HG03354 (cell line): ENCODE measurements at regions not wholly inside any gene's neighbourhood (a gene's known extent, or its start where the extent isn't known, plus 50 kb on each side); places are given as distances from the start of the nearest gene placed in this dataset.
"Not testable (repeated sequence)": the region's sequence is repeated elsewhere in the genome, so short reads cannot be mapped to it uniquely, and the experiment has no call there.

Source experiments
- ATAC-seq: cut with Tn5 transposase; IDR thresholded peaks from one replicate; pipeline ENCODE4 v1.9.1; 2021; ENCODE audit warnings: mild to moderate bottlenecking; ENCODE audit not compliant: unreplicated experiment, poor library complexity, severe bottlenecking

DNA sequence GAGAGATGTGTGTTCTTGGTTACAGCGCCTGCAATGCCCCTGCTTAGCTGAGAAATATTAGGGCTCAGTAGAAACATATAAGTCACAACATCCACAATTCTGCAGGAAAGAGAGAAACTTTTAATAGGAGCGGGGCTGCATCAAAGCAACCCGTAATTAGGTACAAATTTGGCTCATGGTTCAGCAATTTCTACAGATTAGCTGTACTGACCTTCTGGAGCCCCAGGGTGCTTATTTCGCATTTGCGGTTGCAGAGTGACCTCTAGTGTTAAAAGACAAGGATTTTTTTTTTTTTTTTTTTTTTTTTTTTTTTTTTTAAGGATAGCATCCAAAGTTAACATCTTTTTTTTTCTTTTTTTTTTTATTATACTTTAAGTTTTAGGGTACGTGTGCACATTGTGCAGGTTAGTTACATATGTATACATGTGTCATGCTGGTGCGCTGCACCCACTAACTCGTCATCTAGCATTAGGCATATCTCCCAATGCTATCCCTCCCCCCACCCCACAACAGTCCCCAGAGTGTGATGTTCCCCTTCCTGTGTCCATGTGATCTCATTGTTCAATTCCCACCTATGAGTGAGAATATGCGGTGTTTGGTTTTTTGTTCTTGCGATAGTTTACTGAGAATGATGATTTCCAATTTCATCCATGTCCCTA is 334.7 kb downstream of the ARRDC4 start:
- peak; percentile 47 for ATAC-seq

DNA sequence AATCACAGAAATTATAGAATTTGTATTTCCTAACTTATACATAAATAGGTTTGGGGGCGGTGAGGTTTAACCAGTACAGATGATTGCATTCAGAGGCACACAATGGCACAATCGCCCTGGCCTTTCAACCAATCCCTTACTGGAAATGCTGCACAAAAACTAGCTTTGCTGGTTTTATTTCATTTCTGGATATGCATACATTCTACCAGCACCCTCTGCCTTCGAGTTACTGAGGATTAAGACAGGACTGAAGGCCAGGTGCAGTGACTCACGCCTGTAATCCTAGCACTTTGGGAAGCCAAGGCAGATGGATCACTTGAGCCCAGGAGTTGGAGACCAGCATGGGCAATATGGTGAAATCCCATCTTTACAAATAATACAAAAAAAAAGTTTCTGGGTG is 336.1 kb downstream of the ARRDC4 start:
- ATAC-seq = no peak

DNA sequence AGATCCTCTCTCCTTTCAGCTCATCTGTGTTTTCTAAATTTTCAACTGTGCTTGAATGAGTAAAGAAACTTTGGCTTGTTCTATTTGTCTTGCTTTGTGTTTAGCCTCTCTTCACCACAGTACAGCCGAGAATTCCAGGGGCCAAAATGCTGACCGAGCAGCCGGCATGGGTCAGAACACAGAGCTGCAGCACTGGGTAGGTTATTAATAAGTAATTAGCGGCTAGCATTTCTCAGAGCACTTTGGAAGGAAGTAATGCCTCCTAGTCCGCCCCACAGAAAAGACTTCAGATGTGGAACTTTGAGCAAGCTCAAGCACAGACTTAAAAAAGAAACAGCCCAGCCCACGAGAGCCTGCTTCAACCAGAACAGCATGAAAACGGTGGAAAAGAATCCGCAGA is 343.9 kb downstream of the ARRDC4 start:
- ATAC-seq = no peak

DNA sequence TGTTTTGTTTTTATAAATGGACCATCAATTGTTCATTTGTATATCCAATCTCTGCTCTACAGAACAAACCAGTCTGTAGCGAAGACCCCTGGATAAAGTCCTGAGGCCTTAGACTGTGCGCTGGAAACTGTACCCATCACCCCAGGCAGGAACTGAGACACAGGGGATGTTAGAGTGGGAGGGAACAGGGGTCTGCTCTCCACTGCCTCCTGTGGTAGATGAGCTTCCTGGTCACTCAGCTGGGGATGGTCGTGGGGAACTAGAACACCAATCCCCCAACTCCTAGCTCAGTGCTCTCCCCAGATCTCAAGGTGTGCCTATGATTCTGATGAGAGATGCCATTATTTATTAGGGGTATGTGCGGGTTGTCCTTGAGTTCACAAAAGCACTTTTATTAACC is 340.2 kb upstream of the IGF1R start:
- ATAC-seq = no peak

DNA sequence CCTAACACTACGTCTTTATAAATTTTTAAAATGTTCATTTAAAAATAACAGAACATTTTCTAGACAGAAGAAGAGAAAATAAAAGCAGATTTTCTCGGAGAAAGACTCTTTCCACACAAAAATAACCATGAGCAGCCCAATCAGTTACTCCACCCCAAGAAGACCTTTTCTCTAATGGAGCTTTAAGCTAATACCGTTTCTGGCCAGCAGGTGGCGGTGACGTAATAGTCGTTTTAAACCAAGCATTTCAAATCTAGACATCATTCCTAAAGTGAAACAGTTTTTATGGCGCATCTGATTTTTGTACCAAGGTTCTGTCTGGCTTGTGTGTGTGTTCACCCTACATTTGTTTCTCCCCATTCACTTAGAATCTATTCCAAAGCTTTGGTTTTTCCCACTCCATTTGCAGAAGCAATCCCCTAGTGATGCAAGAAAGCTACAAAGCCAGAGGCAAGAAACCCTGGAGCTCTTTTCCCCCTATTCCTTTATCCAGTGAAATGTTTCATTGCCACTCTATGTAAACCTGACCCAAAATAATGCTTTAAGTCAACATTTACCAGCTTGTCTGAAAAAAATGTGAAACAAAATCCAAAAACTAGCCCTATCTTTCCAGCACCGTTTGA is 336.7 kb upstream of the IGF1R start:
- ATAC-seq = peak; percentile 91

DNA sequence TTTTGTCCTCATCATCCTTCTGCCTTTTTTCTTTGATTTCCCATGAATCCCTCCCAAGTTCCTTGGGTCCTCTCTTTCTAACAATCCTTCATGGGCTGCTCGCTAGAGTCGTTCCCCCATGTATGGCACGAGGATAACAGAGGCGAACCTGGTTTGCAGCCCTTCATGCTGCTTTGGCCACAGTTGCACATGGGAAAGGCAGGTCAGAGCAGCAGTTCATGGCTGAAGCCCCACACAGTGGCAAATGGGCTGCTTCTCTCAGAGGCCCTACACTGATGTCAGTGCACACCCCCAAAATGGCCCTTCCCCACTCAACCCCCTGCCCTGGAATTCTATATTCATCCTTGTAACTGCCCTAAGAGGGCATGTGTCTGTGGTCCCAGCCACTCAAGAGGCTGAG is 335.4 kb upstream of the IGF1R start:
- ATAC-seq = no peak

DNA sequence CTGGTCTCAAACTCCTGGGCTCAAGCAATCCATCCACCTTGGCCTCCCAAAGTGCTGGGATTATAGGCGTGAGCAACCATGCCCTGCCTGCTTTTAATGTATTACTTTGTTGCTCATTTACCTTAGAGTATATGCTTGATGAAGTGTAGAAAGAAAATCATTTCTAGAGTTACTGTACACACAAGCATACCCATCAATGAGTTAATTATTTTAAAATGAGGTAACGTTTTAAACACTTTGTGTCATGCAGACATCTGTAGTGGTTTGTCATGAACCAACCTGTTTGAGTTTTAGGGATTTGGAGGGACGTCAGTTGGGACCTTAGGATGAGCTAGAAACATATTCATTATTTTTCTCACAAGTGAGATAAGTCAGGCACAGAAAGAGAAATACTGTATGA is 332.4 kb upstream of the IGF1R start:
- ATAC-seq = no peak

DNA sequence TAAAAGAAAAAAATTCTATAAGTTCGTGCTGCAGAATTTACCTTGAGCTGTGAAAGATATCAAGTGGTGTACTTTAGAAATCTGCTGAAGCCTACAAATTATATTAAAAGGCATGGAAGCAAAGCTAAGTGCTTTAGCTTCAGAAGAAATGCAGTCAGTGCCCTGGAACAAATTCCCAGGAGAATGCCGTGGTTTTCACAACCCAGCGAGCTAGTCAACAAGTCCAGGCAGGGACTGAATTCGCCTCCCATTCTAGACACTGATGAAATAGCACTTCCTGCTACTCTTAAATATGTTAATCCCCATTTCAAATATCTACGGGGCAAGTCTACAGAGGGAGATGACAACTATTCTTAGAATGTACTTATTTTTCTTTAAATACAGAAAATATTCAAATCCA is 326.4 kb upstream of the IGF1R start:
- no peak for ATAC-seq

DNA sequence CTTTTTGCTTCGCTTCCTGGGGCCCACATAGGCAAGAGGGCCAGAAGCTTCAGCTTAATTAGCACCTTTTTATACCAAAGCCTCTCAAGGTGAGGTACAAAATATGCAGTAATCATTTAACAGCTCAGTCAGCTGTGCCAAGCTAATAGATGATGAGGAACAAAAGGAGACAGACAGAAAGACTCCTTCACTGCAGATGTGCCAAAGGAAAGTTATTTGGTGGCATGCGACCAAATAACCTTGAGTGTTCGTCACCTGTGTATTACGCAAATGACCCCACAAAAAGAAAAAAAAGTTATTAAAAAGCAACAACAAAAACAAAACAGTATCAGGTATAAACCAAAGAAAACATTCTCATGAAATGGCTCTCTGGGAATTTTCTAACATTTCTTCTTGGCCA is 325.8 kb upstream of the IGF1R start:
- ATAC-seq = no peak

DNA sequence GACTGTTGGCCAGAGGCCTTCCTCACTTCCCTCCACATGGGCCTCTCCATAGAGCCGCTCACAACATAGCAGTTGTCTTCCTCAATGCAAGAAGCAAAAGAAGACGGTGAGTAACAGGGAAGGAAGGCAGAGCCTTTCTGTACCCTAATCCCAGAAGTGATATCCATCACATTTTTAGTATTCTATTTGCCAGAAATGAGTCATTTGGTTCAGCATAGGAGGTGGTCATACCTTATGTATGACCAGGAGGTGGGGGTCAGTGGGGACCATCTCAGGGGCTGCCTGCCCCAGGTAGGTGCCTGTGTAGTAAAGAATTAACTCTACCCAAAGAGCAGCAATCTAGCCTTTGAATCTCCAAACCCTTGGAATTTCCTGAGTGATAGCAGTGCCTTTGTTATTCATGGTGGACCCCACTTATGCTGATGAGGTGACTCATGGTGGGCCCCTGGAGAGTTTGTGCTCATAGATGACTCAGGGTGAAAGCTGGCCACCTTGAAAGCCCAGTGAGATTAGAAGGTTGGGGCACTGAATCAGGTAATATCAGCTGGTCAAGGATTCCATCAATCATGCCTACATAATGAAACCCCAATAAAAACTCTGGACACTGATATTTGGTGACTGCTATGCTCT is 323.9 kb upstream of the IGF1R start:
- no peak for ATAC-seq

DNA sequence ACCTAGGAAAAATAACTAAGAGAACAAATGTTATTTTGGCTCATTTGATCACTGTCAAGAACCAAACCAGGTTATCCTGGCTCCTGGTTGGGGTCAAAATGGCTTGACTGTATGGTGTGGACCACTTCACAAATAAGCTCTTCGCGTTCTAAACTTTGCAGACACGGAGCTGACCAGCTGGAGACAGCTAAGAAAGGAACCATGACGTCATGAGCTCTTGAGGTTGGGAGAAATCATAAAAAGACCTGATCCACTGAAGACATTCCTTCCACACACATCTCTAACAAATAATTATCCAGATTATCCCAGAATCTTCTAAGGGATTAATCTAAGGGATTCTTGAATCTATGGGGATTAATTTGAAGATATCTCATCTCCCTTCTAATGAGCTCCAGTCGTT is 321.5 kb upstream of the IGF1R start:
- ATAC-seq = no peak

DNA sequence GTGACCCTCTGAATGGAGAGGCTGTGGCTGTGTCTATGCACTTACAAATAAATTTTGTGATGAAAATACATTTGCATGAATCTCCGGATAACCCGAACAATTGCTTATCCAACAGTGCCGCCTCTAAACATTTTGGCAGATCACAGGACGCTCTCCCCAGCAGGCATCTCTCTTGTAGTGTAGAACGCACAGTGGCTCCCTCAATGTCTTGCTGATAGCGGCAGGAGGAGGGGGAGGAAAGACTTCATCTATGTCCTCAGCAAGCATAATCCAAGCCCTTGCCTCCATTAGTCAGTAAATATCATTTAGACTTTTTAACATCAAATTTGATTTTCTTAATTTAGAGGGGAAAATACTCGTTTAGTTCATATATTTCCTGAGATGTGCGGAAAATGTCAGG is 318.1 kb upstream of the IGF1R start:
- no peak for ATAC-seq

DNA sequence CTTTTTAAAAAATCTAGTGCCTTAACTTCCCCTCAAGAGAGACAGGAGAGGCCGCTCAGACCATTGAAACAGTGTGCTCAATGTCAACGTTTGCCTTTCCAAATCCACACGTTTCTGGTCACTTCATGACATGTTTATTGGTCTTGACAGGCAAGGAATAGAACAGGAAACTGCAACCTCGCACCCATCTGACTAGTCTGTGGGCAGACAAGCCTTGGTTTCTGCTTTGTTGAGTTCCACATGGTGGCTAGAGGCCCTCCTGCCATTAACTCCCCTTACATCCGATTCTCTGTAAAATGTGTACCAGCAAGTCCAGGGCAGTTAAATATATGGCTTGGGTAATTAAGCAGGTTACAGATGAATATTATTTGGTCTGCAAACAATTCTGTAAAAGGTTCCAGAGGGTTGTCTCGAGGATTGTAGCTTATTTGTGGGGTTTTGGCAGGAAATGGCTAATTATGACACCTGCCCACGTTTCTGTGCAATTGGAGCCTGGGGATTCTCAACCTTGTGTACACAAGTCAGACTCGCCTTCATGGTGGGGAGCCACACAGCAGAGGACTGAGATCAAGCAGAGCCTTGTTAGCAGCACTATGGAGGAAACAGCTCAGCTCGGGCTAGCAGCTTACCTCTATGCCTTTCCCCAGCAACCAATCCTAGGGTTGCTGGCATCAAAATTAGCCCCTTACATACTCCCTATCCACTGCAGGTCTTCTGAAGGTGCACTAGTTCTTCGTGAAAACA is 317.5 kb upstream of the IGF1R start:
- ATAC-seq = no peak

DNA sequence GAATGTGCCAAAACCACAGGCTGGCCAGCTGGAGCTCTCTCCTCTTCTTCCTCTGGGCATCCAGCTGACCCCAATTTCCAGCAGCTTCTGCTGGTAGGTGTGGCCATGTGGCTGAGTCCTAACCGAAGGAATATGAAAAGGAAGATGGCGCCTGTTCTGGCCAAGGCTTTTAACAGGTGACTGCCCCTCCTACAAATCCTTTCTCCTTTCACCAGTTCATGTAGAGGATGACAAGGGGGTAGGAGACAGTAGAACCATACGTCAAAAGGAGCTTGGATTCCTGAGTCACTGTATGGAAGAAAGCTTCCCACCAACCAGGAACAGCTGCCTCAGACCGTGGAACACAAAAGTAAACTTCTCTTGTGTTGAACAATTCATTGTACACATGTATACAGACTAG is 316.7 kb upstream of the IGF1R start:
- no peak for ATAC-seq

DNA sequence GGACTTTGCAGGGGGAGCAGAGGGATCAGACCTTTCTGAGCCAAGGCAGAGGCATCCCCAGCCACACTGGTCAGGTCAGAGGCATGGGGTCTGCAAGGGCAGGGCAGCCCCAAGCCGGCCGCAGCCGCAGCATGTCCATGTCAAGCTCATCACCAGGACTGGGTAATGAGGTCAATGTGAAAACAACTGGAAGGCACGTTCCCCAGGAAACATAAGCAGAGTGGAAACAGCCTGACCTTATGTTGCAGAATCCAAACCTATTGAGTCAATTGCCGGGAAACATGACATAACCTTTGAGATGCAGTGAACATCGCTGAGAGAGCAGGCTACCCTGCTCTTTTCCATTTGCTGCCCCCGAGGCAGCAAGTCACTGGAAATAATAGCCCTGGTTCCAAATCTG is 315.1 kb upstream of the IGF1R start:
- no peak for ATAC-seq

DNA sequence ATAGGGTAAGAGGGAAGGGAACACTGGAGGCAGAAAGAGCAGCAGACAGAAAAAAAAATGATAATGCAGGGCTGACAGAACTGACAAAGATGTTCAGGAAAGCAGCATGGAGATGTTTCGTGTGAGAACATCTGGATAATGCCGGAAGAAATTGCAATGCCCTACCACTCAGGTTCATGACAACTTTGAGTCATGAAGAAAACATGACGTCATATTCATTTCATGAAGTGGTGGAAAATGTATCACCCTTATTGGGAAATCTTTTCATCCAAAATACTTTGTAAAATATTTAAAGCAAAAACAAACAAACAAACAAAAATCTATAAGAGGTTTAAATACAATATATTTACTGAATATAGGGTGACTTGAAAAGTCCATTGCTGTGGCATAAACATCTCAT is 305.4 kb upstream of the IGF1R start:
- ATAC-seq = no peak

DNA sequence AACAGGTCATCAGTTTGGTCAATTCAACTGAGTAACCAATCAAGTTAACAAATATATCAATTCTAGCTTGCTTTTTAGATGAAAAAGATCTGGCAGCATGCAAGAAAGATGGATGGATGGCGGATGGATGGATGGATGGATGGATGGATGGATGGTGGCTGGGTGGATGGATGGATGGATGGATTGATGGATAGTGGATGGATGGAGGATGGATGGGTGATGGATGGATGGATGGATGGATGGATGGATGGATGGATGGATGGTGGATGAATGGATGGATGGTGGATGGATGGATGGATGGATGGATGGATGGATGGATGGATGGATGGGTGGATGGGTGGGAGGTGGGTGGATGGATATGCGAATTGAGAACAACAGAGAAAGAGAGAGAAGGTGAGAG is 303.7 kb upstream of the IGF1R start:
- no peak for ATAC-seq

DNA sequence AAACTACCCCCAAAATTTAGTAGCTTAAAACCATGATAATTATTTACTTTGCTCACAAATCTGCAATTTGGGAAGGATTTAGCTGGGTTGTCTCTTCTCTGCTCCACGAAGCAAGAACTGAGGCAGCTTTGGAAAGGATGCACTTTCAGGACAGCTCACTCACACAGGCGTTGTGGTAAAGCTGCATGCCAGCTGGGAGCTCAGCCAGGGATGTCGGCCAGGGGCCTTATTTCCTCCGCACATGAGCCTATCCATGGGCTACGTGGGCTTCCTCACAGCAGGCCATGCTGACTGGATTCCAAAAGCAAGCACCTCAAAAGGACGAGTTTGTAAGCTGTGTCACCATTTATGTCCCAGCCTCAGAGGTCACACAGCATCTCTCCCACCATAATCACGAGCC is 301.3 kb upstream of the IGF1R start:
- ATAC-seq = no peak

DNA sequence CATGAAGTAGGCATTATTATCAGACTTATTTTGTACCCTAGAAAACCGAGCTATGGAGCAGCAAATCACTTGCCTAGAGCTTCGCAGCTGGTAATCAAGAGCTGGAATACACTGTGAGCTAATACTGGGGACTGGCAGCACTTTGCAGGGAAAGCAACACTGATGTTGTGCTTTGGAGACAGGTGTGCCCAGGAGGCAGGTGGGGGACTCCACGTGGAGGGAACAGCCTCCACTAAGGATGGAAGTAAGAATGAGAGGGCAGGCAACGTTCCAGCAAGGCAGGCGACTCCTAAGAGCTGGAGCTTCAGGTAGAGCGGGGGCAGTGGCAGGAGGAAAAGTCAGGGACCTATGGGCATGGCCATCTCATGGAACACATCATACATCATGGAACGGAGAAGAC is 300.5 kb upstream of the IGF1R start:
- ATAC-seq = no peak

DNA sequence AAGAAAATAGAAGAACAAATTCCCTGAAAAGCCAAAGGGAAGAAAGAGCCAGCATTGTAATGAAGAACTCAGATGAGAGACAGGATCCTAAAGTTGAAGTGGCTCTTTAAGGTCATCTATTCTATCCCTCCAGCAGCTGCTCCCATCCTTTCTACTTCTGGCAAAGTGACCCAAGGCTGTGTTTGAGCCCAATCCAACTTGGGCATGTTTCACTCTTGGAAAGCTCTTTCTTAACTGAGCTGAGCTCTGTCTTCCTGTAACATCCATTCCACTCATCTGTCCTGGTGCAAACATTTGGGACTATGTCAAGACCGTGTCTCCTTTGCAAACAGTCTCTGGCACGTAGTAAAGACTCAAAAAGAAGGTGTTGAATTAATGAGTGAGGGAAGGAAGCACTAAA is 298.1 kb upstream of the IGF1R start:
- ATAC-seq = no peak

DNA sequence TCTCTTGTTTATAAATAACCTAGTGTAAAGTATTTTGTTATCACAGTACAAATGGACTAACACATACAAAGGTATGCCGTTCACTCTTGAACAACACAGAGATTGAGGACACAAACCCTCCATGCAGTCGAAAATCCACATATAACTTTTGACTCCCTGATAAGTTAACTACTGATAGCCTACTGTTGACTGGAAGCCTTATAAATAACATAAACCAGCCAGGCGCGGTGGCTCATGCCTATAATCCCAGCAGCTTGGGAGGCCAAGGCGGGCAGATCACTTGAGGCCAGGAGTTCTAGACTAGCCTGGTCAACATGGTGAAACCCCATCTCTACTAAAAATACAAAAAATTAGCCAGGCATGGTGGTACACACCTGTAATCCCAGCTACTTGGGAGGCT is 290.1 kb upstream of the IGF1R start:
- not testable (repeated sequence) for ATAC-seq
